HUDEP-2 (cell line): ENCODE measurements at regions not wholly inside any gene's neighbourhood (a gene's known extent, or its start where the extent isn't known, plus 50 kb on each side); places are given as distances from the start of the nearest gene placed in this dataset.

Experiments
- DNase-seq, 76 experiments: peaks; one replicate each; lab custom pipeline; 2025; ENCODE audit not compliant: unreplicated experiment in 76 of 76; lab: John Stamatoyannopoulos, UW

GRCh38 chr2:65804777-65805176, 372.4 kb upstream of the SPRED2 start:
- DNase-seq, result no peak

- DNase-seq, result no peak
These were observed 370.0 kb upstream of the SPRED2 start for GRCh38 chr2:65802298-65802942.

GRCh38 chr2:65800998-65801397, 368.6 kb upstream of the SPRED2 start:
- peak in 1 of 76 experiments; percentile 1 for DNase-seq

- DNase-seq, result no peak
These were observed 366.9 kb upstream of the SPRED2 start for GRCh38 chr2:65799141-65799854.

GRCh38 chr2:65798641-65799040, 366.2 kb upstream of the SPRED2 start:
- DNase-seq, result no peak

- DNase-seq, result no peak
These were observed 362.6 kb upstream of the SPRED2 start for GRCh38 chr2:65794994-65795393.

- no peak for DNase-seq
These were observed 359.1 kb upstream of the SPRED2 start for GRCh38 chr2:65791404-65791975.

- no peak for DNase-seq
These were observed 358.2 kb upstream of the SPRED2 start for GRCh38 chr2:65790676-65790935.

GRCh38 chr2:65789923-65790675, 357.7 kb upstream of the SPRED2 start:
- no peak for DNase-seq

GRCh38 chr2:65788556-65788955, 356.2 kb upstream of the SPRED2 start:
- no peak for DNase-seq

GRCh38 chr2:65786765-65787164, 354.4 kb upstream of the SPRED2 start:
- no peak for DNase-seq

- no peak for DNase-seq
These were observed 353.8 kb upstream of the SPRED2 start for GRCh38 chr2:65786007-65786717.

GRCh38 chr2:65782996-65783650, 350.7 kb upstream of the SPRED2 start:
- DNase-seq, result no peak

- no peak for DNase-seq
These were observed 349.8 kb upstream of the SPRED2 start for GRCh38 chr2:65782186-65782585.

- no peak for DNase-seq
These were observed 349.4 kb upstream of the SPRED2 start for GRCh38 chr2:65781756-65782155.

- no peak for DNase-seq
These were observed 346.6 kb upstream of the SPRED2 start for GRCh38 chr2:65779021-65779420.

- DNase-seq, result no peak
These were observed 345.7 kb upstream of the SPRED2 start for GRCh38 chr2:65778137-65778536.

- no peak for DNase-seq
These were observed 343.4 kb upstream of the SPRED2 start for GRCh38 chr2:65775839-65776238.

GRCh38 chr2:65767946-65768345, 335.5 kb upstream of the SPRED2 start:
- DNase-seq, result no peak

- DNase-seq, result no peak
These were observed 334.4 kb upstream of the SPRED2 start for GRCh38 chr2:65766768-65767267.
